Fibroblast of gingiva (primary cell): ENCODE measurements at regions not wholly inside any gene's neighbourhood (a gene's known extent, or its start where the extent isn't known, plus 50 kb on each side); places are given as distances from the start of the nearest gene placed in this dataset.

ENCODE experiments used
- DNase-seq: peaks from one replicate; pipeline ENCODE4 v3.0.0-alpha.2; 2011; ENCODE audit warnings: low read depth

DNA sequence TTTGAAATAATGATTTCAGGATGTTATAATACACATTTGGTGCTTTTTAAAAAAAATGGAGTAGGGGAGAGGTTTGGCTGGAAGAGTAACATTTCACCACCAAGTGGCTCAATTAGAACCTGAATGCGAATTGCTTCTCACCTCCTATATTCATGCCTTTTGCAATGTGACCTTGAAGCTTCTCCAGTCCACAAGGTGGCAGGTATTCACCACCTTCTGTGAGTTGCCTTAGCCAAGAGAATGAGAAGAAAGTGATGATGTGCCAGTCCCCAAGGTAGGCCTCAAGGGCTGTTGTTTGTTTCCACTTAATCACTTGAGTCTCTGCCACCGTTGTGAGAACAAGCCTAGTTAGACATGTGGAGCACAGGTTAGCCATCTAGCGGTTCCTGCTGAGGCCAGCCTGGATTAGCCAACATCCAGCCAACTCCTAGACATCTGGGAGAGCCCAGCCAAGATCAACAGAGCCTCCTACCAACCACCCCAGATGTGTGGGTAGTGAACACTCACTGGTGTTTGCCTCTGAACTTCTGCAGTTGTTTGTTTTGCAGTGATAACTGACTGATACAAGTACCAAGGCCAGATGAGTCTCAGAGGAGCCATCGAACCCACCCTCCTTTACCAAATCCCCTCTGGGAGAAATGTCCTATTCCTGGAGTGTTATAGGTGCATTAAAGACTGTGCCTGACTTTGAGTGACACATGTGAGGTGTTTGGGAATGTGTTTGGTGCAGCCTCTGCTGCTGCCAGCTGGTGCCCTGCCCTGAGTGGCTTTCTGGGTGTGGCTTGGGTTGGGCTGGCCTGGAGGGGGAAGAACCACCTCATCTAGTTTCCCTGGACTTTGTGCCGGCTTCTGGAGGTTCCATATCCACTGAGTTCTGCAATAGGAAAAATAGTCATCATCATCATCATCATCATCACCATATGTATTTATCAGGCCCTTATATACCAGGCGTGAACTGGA lies 132.5 kb upstream of the RFLNA start:
- DNase-seq = no peak

DNA sequence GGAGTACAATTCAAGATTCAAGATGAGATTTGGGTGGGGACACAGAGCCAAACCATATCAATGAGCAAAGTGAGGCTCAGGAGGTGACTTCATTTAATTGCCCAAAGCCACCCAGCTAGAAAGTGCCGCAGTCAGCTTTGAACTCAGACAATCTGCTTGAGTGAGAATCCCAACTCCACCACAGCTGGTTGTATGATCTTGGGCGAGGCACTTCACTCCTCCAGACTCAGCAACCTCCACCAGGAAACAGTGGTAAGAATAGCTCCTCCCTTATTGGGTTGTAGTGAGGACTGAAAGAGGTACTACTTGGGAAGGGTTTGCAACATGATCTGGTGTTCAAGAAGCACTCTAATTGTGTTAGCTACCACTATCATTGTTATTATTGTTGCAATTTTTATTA lies 129.2 kb upstream of the RFLNA start:
- DNase-seq = no peak

DNA sequence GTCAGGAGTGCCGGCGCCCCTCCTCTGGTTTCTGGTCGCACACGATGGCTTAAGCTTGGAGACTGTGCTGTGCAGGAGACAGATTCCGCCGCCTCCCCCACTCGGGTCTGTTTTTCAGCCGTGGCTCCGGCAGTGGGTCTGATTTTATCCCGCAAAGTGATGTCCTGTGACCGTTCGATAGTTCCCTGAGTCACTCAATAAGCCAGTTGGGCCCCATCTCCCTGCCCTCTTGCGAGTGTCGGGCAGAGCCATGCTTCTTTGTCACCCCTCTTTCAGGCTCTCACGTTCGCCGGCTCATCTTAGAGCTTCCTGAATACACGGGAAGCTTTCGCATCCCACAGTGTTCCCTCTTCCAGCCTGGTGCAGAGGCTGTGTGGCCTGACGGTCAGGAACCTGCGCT lies 127.8 kb upstream of the RFLNA start:
- DNase-seq = no peak

DNA sequence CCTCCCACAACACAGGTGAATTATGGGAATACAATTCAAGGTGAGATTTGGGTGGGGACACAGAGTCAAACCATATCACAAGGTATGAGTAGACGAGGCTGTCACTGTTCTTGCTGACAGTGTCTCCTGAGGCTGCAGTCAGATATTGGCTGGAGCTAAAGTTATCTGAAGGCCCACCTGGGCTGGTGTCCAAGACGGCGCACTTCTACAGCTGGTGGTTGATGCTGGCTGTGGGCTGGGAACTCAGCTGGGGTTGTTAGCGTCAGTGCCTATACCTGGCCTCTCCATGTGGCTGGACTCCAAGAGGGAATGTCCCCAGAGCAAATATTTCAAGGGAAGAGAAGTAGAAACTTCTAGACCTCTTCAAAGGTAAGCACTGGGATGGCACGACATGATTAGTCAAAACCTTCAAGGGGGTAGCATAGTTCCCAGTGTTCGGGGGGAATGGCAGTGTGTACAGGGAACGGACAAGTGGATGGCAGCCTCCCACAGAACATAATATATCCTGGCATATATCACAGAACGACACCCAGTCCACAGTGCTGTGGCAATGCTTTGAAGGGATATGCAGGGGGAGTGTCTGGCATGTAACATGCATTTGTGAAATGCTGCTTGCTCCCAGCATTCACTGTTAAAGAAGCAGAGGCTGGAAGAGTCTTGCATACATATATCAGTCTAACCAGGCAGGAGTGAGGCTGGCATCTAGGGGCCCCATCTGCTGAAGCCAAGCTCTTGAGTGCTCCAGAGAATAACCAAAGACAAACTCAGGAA lies 126.7 kb upstream of the RFLNA start:
- no peak for DNase-seq

DNA sequence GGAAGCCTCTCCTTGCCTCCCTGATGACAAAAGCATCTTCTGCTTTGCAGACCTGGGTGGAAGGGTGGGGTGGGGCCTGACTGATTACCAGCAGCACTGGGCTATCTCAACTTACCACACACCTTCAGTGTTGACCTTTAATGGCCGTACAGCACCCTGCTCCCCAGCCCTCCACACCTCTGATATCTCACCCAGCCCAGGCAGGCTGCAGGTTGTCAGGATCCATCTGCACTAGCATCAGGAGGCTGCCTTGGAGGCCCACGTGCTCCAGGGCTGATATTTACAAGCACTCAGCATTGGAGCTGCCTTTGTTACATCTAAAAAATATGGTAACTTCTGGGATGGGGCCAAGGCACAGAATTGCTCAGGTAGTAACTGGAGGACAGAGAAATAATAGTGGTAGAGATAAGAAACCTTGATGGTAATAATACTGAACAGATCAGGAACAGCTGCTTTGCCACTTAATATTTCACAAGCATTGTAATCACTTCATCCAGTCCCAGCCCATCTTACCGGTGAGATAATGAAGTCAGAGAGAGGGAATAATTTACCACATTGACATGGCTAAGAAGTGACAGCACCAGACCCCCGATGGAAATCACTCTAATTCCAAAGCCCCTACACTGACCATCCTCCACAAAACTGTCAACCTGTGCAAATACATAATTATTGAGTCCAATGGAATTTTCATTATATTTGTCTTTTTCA lies 125.2 kb upstream of the RFLNA start:
- no peak for DNase-seq

DNA sequence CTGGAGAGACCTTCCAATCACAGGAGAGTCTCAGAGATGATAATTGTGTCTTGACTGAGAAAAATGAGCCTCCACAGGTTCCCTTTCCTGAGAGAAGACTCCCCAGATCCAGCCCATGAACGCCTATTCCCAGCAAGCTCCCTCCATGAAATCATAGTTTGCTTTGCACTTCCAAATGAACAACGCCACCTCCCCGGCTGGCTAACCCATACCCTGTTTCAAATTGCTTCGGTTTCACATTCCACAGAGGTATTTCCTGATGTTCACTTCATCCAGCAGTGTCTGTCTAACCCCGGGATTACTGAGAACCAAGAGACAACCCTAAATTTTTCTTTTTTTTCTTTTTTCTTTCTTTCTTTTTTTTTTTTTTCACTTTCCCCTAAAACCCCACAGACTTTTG lies 124.1 kb upstream of the RFLNA start:
- DNase-seq = no peak

DNA sequence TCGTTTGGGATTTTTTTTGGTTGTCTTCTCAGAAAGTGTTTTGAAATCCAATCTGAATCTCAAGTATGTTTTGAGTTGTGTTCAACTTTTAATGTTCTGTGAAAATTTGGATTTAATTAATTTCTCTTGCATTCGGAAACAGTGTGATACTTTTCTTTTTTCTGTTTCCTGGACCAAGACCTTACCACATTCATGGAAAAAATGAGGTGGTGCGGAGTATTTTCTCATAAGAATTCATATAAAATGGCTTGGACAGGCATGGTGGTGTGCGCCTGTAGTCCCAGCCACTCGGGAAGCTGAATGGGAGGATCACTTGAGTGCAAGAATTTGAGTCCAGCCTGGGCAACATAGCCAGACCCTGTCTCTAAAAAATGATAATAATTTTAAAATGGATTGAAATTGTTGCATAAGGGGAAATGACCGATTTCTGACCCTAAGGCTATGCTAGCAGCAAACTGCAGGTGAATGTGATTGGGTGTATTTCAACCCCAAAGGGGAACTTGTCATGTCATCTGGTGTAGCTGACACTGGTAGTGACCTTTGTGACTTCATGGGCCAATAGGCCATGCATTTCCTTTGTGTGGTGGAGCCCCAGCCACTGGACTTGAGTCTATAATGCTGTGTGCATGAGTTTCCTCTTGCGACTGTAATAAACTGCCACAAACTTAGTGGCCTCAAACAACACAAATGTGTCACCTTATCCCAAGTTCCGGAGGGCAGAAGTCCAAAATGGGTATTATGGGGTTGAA lies 123.5 kb upstream of the RFLNA start:
- no peak for DNase-seq

DNA sequence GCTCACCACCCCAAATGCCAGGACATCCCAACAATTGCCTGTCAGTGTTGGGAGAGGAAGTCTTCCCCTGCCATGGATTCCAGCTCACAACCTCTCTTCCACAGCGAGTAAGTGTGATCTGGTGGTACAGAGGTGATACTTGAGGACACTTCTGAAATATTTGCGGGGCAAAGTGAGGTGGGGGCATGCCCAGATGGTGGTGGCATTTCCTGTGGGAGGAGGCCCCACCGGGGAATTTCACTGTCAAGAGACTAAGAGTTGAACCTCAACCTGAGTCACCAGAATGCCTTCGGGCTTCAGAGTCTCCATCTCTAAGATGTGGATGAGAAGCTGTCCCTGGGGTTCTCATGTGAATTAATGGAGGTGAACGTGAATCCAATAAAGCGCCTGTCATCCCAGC lies 122.3 kb upstream of the RFLNA start:
- DNase-seq = no peak

DNA sequence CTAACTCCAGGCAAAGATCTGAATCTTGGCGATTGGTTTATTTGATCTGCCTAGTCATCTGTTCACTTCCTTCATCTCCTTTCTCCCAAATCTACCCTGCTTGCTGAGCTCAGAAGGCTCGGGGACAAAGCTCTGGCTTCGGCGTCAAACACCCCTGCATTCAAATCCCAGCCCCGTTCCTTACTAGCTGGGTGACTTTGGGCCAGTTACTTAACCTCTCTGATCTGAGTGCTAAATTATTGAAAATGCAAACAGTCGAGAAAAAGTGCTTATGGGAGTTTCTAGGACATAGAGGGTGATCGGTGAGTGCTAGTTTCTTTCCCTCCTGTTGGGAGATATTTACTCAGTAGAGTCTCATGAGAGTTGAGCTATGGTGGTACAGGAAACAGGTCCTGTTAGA lies 121.2 kb upstream of the RFLNA start:
- DNase-seq = no peak

DNA sequence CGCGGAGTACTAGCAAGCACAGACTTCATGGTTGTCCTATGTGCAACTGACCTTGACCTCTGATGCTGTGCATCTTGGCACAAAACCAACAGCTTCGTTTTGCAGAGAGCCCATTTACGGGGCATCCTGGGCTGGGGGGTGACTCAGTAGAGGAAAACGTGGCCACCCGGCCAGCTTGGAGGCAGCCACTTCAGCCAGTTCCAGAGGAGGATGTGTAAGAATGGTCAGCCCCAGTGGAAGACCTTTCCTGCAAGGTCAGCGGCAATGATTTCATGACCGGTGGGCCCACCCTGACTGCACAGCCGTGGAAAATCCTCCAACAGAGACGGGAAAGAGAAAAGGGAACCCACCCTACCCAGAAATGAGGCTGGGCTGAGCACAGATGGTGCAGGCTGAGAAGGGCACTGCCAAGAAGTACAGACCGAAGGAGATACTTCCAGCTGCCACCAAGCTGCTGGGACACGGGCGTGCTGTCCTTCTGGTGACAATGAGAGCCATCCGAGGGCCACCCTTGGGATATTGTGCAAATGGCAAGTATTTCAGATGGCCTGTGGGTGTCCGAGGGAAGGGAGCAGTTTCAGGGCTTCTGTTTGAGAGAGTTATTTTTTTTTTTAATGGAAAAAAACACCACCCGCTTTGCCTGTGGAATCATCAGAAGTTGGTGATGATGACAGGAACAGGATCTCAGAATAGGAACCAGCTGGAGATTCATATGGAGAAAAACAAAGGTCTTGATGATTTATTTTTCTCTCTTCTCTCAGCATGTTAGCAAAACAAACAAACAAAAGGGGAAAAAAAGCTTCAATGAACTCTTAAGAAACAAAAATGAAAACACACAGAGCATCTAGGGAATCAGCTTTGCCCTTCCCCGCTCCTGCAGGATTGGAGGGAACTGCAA lies 120.2 kb upstream of the RFLNA start:
- peak; percentile 70 for DNase-seq

DNA sequence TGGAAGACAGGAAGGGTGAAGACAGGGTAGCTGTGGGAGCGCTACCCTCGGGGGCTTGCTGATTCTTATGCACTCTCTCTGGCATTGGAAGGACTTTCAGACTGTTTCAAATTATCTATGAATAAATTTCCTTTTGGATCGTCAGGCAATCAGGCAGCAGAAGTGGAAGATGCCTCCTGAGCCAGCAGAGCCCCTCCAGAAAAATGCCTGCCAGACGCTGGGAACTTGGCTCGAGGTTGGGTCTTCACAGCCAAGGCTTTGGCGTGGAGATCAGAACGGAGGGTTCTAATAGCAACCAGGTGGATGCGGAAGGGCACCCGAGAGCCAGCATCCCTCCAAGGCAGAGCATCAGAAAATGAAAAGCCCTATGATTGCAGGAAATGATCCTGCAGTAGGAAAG lies 119.2 kb upstream of the RFLNA start:
- DNase-seq = no peak

DNA sequence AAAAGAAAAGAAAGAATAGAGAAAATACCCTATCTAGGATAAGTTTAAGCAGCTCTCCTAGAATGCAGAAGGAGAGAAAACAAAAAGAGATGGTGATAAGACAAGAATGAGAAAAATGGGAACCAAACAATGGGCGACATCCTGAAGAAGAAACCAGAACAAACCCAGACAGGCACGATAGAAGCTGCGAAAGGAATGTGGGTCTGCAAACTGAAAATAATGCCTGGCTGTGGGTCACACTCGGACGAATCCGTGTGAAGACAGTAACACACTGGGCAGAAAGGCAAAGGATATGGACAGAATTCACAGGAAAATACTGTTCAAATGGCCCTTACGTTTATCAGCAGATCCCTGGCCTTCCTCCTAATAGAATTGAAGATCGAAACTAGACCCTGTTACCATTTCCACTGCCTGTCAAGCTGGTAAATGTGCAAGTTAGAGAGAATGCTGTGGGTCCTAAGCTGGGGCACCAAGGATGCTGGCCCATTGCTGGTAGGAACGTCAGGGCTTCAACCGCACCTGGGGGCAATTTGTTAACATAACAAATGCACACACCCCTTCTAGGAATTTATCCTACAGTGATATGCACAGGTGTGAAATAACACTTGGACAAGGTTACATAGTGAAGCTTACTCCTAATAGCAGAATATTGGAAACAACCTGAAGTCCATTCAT lies 117.5 kb upstream of the RFLNA start:
- DNase-seq = no peak

DNA sequence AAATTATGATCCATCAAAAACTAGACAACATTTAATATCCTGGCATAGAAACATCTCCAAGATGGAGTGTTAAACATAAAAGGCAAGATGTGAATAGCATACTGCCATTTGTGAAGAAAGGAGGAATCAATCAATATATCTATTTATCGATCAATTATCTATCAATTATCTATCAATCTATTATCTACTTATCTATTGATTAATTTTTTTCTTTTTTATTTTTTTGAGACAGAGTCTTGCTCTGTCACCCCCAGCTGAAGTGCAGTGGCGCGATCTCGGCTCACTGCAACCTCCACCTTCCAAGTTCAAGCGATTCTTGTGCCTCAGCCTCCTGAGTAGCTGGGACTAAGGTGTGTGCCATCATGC lies 117.0 kb upstream of the RFLNA start:
- DNase-seq = no peak

DNA sequence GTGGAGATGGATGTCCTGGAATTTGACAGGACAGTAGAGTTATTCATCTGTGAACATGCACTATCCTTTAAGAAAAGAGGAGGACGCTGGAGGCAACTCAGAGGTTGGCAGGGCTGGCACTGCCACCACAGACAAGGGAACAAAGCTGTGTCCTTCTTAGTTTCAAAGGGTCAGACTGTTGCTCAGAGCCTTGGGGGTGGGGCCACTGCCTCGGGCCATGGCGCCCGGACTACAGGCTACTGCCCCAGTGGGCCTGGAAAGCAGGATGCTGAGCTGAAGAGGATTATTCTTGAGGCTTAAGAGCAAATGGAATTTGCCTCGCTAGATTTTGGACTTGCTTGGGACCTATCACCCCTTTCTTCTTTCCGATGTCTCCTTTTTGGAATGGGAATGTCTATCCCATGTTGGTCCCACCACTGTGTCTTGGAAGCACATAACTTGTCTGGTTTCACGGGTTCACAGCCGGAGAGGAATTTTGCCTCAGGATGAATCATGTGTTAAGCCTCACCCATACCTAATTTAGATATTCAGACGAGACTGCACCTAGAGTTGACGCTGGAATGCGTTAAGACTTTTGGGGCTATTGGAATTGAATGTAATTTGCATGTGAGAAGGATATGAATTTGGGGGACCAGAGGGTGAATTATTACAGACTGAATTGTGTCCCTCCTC lies 114.8 kb upstream of the RFLNA start:
- DNase-seq = no peak

DNA sequence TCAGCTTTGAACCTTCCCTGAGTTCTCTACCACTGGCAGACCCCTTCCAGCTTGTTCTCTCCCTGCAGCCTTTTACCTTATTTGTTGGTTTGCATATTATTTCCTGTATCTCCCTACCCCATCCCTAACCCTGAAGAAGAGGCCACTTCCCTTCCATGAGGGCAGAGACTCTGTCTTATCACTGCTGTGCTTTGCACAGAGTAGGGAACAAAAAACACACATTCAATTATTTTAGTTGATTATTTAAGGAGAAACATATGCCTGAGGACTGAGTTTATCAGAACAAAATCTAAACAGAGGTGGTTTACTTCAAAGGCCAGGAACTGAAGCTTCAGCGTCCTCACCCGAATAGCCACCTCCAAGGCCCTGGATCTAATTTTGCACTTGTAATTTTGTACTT lies 111.7 kb upstream of the RFLNA start:
- no peak for DNase-seq

DNA sequence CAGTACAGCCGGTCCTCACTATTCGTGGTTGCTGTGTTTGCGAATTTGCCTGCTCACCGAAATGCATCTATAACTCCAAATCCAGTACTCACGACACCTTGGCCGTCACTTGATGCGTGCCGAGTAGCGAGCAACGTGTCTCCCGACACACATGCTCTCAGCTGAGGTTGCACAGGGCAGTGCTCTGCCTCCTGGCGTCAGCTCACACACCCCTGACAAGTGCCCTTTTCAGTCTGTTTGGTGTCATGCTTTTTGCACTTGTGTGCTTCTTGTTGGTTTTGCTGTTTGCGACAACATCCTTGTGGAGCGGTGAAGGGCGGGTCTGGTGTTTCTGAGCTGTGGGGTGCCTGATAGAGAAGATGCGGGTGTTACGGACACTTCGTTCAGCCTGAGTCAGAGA lies 110.4 kb upstream of the RFLNA start:
- DNase-seq = no peak

DNA sequence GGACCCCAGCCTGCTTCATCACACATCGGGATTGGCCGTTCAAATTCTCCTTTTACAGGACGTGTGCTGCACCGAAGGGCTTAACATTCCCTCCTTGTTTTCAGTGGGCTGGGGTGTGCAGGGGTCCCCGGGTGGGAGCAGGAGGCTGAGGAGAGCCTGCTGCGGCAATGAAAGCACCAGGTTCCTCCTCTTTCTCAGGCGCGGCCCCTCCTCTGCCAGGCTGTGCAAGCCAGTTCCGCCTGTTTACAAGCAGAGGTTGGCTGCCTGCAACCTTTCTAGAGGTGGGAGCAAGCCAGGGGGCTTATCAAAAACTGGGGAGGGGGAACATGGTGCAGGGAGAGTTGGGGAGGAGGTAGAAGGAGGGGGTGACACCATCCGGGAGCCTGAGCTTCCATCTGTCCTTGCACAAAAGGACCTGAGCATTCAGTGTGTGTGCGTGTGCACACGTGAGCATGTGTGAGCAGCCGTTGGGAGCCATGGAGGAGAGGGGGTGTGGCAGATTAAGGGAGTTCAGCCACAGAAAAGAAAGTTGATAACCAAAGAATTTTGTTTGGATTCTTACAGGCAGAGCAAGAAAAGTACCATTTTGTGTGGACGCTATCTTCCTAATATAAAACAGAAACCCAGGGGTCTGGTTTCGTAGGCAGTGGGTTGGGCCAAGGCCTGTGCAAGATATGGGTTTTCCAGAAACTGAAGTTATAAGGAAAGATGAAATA lies 108.8 kb upstream of the RFLNA start:
- no peak for DNase-seq

DNA sequence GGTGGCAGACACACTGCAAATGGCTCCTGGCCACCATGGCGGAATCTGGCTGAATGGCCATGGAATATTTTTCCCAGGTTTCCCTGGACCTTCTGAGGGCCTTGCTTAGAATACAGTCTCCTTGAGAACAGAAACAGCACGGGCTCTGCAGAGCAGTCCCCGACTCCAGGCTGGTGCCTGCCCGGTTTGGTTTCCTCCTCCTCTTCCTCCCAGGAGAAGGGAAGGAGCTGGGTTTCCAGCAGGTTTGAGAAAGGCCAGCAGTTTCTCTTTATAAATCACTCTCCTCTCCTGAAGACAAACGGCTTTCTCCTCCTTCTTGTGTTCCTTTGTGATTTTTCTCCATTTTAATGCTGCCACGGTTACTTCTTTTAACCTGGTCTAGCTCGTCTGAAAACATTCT lies 106.8 kb upstream of the RFLNA start:
- no peak for DNase-seq
